ENCODE measurements at regions not wholly inside any gene's neighbourhood (a gene's known extent, or its start where the extent isn't known, plus 50 kb on each side); places are given as distances from the start of the nearest gene placed in this dataset.

DNA sequence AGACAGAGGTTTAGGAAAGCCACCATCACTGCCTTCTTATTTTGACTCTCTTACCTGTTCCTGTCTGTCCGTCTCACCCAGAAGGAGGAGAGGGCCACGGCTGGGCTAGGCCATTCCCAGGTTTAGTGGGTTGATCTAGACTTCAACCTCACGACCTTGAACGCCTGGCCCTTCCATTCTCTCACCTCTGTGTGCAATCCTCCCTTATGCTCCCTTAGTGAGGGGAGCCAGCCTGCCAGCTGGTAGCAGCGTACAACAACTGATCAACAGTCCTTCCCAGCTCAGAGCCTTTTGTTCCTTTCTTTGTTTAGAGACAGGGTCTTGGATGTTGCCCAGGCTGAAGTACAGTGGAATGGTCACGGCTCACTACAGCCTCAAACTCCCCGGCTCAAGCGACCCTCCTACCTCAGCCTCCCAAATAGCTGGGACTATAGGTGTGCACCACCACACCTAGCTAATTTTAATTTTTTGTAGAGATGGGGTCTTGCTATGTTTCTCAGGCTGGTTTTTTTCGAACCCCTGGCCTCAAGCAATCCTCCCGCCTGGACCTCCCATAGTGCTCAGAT is 123.9 kb downstream of the ZNF664 start:
- DNase-seq: no peak

DNA sequence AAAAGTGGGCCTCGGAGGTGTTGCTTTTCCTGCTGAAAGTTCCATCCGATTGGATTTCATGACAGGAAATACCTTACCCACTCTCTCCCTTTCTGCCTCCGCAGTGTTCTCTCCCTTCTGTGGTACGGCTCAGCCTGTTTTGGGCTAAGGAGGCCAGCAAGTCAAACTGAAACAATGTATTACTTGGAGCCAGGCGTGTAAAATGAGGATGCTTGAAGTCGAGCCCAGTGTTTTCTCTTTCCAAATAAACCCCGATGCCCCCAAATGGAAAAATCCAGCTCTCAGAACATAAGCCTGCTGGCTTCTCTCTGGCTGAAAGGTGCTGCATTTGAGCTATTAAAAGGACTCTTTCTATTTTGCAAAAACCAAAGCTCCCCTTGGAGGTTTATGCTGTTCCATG is 124.7 kb downstream of the ZNF664 start:
- no peak for DNase-seq

DNA sequence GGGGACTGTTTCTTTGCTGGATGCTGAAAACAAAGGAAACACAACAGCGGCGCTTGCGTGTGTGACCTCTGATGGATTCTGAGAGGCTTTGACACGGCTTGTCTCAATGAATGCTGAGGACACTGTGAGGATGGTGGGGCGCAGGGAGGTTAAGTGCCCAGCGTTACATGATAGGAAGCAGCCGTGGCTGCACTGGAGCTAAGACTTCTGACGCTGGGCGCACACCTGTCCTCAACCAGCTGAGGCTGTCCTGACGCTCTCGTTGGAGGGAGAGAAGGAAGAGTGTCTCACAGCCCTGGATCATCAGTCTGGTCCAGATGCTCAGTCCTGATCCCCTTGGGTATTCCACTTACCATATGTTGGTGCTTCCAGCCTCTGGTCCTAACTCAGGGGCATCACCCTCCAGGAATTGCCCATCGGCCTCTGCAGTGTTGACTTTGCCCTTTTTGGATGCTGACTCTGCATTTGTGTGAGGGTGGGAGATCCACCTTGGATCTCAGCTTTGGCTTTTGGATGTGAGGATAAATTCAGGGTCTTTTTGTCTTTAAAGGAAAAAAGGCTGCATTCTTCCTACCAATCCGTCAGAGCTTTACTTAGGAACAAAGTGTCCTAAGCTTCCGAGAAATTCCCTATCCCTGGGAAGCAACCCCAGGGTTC is 125.2 kb downstream of the ZNF664 start:
- DNase-seq: no peak

DNA sequence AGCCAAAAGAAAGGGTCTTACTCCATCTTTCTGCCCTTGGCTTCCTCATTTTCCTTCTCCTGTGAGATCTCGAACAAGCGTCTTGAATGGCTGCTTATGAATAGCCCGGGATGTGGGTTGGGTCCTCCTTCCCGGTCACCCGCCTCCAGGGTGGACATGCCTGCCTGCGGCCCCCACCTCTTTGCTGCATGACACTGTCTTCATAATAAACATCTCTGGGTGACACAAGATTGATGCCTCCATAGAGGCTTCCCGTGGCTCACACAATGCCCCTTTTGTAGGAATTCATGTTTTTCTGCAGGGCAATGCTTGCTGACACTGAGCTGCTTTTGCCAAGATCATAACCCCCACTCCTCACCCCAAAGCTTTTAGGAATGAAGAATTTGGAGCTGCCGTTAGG is 125.9 kb downstream of the ZNF664 start:
- DNase-seq: no peak

DNA sequence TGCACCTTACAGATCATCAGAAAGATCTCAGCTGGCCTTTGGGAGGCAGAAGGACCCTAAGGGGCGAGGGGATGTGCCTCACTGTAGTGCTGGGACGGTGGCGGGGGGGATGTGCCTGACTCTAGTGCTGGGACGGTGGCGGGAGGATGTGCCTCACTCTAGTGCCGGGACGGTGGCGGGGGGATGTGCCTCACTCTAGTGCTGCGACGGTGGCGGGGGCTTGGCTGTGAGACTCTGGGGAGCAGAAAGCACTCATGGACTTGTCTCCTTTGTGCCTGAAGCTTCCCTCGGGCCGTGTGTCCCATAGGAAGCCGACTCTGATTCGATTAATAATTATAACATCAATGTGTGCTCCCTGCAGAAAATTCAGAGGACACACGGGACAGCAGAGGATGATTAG is 126.6 kb downstream of the ZNF664 start:
- no peak for DNase-seq

DNA sequence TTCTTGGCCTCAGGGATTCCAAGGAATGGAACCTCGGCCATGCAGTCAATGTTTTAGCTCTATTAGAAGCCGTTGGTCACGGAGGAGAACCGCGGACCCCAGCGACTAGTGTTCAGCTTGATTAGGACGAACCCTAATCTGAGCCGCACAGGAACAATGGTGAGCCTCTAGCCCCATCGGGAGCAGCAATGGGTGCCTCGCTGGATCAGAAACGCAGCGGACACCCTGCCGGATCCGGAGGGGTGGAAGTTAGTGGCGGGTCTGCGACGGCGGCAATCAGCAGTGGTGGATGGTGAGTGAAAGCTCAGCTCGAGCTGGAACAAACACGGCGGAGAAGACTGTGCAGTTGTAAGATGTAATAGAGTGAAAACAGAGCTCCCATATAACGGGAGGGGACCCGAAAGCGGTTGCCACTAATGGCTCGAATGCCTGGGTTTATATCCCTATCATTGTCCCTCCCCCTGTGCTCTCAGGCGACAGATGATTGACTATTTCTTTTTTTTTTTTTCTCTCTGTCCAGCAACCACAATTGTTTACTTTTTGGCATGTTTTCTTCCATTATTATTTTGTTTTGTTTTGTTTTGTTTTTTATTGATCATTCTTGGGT is 127.7 kb downstream of the ZNF664 start:
- no peak for DNase-seq

DNA sequence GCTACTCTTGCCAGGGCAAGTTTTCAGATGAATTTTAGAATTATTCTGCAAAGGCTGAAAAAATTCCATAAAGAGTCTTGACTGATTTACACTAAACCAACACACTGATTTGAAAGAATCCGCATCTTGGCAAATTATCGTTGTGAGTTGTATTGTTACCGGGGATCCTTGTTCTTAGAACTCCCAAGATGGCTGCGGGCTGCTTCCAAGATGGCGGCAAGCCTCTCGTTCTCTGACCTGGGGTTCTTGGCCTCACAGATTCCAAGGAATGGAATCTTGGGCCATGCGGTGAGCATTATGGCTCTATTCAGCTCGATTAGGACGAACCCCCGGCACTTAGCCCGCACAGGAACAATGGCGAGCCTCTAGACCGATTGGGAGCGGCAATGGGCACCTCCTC is 132.5 kb downstream of the ZNF664 start:
- DNase-seq: no peak

DNA sequence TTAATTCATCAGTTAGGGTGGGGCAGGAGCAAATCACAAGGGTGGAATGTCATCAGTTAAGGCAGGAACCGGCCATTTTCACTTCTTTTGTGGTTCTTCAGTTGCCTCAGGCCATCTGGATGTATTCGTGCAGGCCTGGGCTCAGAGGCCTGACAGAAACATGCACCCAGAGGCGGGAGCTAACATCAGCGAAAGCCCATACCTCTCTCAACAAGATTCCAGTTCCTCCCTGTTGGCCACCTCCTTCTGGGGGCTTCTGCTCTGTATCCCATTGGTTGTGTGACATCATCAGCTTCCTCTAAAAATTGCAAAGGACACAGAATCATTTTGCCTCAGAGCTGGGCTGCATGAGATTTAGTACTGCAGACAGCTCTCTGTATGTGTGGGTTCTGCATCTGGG is 134.3 kb downstream of the ZNF664 start:
- no peak for DNase-seq

DNA sequence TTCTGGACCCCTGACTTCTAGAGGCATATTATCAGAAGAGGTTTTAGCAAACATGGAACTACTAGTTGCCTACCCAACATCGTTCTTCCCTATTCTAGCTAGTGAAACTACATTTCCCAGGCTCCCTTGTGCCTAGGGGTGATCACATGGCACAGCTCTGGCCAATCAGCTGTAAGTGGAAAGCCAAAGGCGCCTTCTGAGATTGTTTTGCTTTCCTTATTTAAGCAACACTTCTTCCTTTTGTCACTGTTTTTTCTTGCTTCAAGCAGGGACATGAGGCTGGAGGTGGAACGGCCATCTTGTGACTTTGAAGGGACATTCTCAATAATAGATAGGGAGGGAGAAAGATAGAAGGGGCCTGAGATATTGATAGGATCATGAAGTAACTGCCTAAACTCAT is 136.7 kb downstream of the ZNF664 start:
- peak; percentile 18 for DNase-seq

DNA sequence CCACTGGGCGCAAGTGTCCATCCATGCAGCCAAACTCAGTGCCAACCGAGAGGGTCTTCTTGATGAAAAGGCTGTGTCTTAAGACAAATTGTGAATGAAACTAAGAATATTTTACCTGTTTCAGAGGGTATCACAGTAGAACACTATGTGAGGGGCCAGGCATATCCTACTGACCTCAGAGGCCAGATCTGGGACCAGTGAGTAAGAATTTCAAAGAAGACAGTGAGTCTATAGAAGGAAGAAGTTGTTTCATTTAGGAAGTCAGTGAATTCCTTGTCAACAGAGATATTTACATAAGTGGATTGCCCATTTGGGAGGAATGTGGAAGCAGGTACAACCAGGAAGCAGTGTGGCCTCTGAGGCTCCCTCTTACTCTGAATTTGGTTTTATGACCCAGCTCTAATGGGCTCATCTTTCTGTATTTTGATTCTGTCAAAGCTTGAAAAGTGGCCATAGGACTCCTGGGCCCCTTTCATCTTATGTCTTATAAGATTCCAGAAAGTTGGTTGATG is 137.4 kb downstream of the ZNF664 start:
- DNase-seq: no peak

DNA sequence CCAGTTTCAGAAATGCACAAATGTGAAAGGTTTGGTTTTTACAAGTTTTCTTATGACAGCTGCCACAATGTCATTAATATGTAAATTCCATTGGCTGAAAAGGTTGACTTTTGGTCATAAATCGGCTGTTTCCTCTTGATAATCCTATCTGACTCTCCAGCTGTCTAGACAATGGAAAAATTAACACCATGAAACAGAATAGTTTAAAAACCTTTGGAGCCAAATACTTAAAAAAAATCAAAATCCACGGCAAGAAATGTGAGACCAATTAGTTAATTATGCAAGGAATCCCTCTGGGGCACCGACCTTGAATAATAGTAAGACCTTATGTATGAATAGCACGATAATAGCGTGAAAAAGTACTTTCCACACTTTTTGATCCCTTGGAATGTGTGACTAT is 138.0 kb downstream of the ZNF664 start:
- DNase-seq: no peak

DNA sequence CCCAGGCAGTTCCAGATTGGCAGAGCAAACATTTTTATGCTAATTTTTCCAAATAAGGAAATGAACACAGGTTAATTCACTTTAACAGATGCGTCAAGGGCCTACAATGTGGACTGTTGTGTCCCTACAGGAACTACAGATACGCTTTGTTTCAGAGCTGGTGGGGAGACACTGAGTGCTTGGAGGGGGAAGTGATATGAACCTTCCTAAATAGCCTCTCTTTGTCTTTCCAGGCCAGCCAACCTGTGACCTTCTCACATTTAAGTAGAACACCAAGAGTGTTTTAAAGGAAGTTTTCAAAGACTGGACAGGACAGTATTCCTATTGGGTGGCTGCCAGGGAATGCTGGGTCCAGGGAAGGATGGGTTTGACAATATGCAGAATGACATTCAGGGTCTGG is 141.3 kb downstream of the ZNF664 start:
- no peak for DNase-seq

DNA sequence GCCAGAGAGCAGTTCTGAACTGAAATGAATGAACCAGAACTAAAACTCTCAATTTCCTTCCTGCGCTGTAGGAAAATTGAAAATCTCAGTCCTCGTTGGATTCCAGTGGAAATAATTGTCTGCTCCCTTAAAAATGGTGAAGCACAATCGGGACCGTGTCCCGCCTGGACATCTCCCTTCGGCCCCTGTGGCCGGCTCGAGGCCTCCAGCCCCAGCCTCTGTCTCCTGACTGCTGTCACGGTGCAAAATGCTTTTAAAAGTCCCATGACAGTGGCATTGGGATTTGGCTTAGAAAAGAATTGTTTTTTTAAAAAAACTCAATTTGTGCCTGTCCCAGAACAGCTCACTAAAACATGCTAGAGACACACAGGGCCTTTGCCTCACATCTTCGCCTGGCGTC is 142.5 kb downstream of the ZNF664 start:
- no peak for DNase-seq

DNA sequence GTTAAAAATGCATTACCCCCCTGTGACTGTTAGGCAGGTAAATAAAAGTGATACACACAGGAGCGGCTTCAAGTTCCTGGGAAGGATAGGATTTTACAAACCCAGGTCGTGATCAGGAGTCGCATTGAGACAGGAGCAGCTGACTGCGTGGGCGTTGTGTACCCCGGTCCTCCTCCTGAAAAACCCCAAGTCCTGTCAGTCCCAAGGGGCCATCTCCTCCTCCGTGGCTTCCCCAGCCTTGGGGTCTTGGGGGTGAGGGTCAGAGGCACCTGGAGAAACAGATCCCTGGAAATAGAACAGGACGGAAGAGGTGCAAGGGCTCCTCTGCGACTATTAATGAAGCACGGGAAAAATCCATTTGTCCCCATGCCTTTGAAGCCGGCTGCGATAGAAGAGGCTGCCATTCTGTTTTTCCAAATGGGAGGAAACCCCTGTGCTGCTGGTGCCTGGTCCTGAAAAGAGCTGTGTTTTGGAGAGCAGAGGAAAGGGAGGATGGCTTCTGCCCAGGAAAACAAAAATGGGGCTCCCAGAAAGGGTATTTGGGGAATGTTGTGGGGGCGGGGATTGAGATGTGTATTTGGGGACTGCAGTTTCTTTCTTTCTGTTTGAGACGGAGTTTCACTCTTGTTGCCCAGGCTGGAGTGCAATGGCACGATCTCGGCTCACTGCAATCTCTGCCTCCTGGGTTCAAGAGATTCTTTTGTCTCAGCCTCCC is 143.1 kb downstream of the ZNF664 start:
- no peak for DNase-seq

DNA sequence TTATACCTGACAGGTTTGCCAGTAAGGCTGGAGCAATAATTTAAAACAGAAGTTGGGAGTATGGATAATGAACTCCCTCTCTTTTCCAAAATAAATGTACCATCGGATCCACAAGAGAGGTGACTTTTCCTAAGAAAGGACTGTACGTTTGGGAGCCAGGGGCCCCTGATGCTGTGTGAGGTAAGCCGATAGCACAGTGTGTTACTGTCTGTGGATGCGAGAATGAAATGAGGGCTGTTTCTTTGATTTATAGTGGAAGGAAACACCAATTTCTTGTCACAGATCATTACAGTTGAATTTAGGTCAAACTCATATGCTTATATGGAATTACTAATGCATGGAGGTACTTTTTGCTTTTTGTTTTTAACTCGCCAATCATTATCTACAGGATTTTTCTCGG is 147.7 kb downstream of the ZNF664 start:
- DNase-seq: no peak

DNA sequence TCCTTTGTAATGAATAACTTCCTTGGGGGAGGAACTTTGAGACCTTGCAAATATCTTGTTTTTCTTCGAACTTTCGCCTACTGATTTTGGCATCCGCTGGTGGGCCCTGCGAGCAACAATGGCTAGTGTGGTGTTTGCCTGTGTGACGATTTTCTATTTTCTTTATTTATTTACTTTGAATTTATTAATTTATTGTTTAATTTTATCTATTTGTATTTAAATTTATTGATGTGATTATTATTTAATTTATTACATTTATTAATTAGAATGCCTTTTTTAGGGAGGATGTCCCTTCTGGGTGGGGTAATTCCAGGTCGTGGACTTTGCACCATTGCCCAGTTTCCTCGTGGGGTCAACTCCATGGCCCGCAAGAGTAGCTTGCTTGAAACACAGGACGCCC is 149.7 kb downstream of the ZNF664 start:
- no peak for DNase-seq

DNA sequence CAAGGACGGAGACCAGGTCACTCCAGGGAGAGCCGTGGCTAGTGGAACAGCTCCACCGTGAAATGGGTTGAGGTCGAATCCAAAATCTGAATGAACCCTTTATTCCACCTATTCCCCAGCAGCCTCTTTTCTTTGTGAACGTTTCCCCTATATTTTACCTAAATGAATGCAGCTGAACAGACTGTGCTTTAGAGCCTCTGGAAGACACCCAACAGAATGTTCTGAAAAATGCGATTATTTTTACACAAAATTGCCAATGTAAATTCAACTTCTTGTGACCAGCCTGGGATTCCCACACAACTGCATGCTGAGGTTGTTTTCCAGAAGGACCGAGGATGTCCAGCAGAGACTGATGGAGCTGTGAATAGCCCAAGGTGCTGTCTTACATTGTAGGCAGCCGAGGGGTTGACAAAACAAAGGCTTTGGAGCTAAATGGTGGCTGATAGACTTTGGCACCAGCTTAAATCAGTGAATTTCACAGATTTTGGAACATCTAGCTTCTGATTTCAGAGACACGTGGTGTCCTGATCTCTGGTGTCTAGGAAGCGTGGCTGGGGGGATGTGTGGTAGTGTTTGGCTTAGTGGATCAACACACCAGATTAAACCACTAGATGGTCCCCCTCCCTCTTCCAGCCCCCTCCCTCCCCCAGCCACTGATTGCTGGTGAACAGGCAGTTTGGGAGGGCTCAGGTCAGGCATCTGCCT is 150.4 kb downstream of the ZNF664 start:
- no peak for DNase-seq

DNA sequence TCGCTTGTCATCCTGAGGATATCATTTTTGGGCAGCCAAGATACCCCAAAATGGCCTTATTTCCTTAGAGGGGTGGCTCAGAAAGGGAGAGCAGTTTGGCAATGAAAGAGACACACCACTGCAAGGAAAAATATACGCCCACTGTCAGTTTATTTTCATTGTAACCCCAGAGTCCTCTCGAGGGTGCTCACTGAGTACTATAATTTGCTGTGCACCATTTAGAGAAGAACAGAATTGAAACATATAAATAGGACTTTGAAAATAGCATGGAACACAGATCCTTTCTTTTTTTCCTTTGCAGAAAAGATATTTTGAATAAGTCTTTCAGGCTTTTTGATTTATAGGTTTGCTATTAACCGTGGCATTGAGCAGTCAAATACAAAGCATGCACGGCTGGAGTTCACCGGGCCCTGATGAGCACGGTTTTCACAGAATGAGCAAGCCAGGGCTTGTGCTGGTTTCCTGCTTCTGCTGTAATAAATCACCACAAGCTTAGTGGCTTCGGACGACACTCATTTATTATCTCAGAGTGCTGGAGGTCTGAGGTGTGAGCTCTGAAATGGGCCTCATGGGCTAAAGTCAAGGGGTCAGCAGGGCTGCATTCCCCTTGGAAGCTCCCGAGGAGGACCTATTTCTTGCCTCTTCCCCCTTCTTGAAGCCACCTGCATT is 152.3 kb downstream of the ZNF664 start:
- DNase-seq: no peak

DNA sequence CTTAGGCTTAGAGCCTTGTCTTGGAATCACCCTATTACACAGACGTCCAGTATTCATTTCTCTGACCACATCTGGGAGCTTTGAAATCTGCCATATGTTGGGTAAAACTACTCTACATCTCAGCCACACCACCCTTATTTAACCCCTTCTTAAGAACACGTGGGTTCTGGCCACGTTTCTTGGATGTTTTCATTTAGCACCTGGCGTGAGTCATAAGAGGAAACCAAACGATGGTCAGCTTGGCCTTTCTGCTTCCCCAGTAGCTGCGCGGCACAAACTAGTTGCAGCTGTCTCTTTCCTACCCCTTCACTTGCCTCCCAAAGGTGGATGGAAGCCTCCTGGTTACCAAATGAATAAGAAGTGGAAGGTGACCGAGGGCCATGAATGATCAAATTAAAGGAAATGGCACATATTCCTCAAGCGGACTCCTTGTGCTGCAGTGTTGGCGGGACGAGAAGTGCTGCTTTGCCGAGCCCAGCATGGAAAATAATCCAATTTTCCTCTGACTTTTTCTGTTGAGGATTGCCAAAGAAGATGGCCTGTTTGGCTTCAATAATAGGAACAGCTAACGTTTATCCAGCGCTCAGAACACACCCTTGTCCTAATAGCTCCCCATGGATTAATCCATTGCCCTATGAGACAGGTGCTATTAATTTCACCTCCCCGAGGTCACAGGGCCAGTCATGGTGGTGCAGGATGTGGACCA is 154.1 kb downstream of the ZNF664 start:
- no peak for DNase-seq

DNA sequence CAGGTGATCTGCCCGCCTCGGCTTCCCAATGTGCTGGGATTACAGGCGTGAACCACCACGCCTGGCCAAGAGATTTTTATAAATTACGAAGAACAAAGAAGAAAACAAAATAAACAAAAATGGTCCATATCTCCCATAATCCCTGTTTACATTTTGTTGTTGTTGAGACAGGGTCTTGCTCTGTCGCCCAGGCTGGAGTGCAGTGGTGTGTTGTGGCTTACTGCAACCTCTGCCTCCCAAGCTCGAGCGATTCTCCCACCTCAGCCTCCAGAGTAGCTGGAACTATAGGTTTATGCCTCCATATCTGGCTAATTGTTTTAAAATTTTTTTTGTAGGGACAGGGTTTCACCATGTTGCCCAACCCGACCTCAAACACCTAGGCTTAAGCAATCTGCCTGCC is 156.1 kb downstream of the ZNF664 start:
- no peak for DNase-seq

DNA sequence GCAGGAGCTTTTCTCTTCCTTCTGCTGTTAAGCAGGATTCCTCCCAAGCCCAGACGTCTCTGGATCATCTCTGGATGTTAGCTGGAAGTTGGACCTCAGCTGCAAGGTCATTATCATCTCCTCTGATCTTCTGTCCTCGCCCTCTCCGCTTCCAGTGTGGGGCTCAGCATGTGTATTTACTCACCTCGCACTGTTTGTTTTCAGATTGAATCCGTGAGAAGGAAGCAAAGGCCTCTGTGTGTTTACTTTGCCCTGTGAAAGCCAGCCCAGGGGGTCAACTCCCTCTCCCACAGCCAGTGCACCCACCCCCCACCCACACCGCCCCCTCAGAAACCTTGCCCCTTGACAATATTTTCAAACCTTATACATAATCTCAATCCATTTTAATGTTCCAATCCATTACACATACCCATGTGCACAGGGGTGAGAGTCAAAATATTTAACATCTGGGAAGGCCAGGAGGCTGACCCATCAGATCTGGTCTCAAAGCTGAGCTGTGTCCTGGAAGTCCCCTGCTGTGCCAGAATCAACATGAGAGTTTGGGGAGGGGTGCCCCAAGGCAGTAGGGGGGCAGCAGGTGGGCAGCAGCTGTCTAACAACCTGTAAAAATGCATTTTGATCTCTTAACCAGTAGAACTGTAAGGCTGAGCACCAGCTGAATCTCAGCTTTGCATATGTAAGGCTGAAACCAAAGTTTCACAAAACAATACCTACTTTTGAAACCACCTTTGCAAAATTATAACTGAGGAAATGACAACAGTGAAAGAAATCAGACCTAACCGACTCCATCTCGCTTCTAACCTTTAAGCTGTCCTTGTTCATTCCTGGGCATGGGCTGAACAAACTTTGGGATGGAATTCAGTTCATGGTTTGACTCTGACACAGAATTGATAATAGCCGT is 157.9 kb downstream of the ZNF664 start:
- no peak for DNase-seq

All from activated CD4-positive, alpha-beta T cell treated with anti-CD3 and anti-CD28 coated beads for 48 hours (primary cell).